Keratinocyte (primary cell): ENCODE measurements at regions not wholly inside any gene's neighbourhood (a gene's known extent, or its start where the extent isn't known, plus 50 kb on each side); places are given as distances from the start of the nearest gene placed in this dataset.

ENCODE experiments used
- DNase-seq: peaks from one replicate; pipeline ENCODE4 v3.0.0-alpha.2; 2011; ENCODE audit warnings: low read depth, missing footprints, low spot score
- FAIRE-seq: peaks from 2 replicates; lab custom pipeline; 2011; peaks lifted over from hg19 to GRCh38; lab: Jason Lieb, UNC
- H2AFZ ChIP-seq: 2 replicates; pipeline ENCODE4 v1.6.0; 2012; ENCODE audit warnings: low read length, control low read depth, inconsistent platforms; ENCODE audit not compliant: control insufficient read depth
- H3K27ac ChIP-seq: 2 replicates; pipeline ENCODE4 v1.5.1; 2011; ENCODE audit warnings: low read length; ENCODE audit not compliant: control insufficient read depth, insufficient read depth
- H3K27me3 ChIP-seq: 3 replicates; pipeline ENCODE4 v1.6.0; 2011; ENCODE audit warnings: low read length; ENCODE audit not compliant: control insufficient read depth, insufficient read depth; ENCODE audit errors: extremely low read depth
- H3K36me3 ChIP-seq, 2 experiments: 2 replicates in 1 of 2; 3 replicates in 1 of 2; pipeline ENCODE4 v1.5.1; 2011; ENCODE audit warnings: low read length in 2 of 2, mild to moderate bottlenecking in 1 of 2; ENCODE audit not compliant: control insufficient read depth in 2 of 2, insufficient read depth in 2 of 2; ENCODE audit errors: extremely low read depth in 1 of 2
- H3K4me1 ChIP-seq: 3 replicates; pipeline ENCODE4 v1.5.1; 2011; ENCODE audit warnings: low read length; ENCODE audit not compliant: control insufficient read depth, insufficient read depth; ENCODE audit errors: extremely low read depth
- H3K4me2 ChIP-seq: 3 replicates; pipeline ENCODE4 v1.6.0; 2011; ENCODE audit warnings: low read depth, low read length; ENCODE audit not compliant: control insufficient read depth, insufficient read depth; ENCODE audit errors: extremely low read depth
- H3K4me3 ChIP-seq, 3 experiments: fragments of 200-600 bp in 1 of 3; sonication (generic) in 1 of 3; 2 replicates in 2 of 3; 3 replicates in 1 of 3; pipeline ENCODE4 v1.5.1; 2011 to 2016; ENCODE audit warnings: low read length in 3 of 3, mild to moderate bottlenecking in 3 of 3, control low read depth in 2 of 3, inconsistent platforms in 1 of 3, low read depth in 1 of 3, mixed read lengths in 1 of 3, mixed run types in 1 of 3, moderate library complexity in 1 of 3; ENCODE audit not compliant: control insufficient read depth in 2 of 3, insufficient read depth in 2 of 3; ENCODE audit errors: extremely low read depth in 1 of 3
- H3K79me2 ChIP-seq: 2 replicates; pipeline ENCODE4 v1.6.0; 2012; ENCODE audit warnings: low read length; ENCODE audit not compliant: control insufficient read depth, insufficient read depth
- H3K9ac ChIP-seq: 3 replicates; pipeline ENCODE4 v1.6.0; 2011; ENCODE audit warnings: low read length; ENCODE audit not compliant: control insufficient read depth, insufficient read depth; ENCODE audit errors: extremely low read depth
- H3K9me1 ChIP-seq: 3 replicates; pipeline ENCODE4 v1.6.0; 2011; ENCODE audit warnings: low read length; ENCODE audit not compliant: control insufficient read depth, insufficient read depth; ENCODE audit errors: extremely low read depth
- H3K9me3 ChIP-seq: 2 replicates; pipeline ENCODE4 v1.5.1; 2012; ENCODE audit warnings: low read depth, low read length; ENCODE audit not compliant: control insufficient read depth
- H4K20me1 ChIP-seq: 3 replicates; pipeline ENCODE4 v1.6.0; 2011; ENCODE audit warnings: low read length; ENCODE audit not compliant: control insufficient read depth, insufficient read depth; ENCODE audit errors: extremely low read depth
- EZH2 ChIP-seq: IDR thresholded peaks from one replicate; pipeline ENCODE4 v1.6.1; 2012; ENCODE audit warnings: inconsistent platforms, mild to moderate bottlenecking, low read length, moderate library complexity
- dilution Hi-C: fragments of 300-500 bp; cut with MboI; formaldehyde crosslinking; loops from one replicate; pipeline ENCODE4 v1.7.0; 2020; ENCODE audit warnings: low sequenced_read_pairs; ENCODE audit not compliant: extremely low pct_ligation_motif_present
- TF ChIP-seq, protein P1 (sequence below), 3 experiments: IDR thresholded peaks in 1 of 3; conservative IDR thresholded peaks in 1 of 3; optimal IDR thresholded peaks in 1 of 3; 2 replicates in 2 of 3; 3 replicates in 1 of 3; pipeline versions ENCODE3 to v1.5.1; 2011; ENCODE audit warnings: low read length in 3 of 3, mild to moderate bottlenecking in 3 of 3, moderate library complexity in 2 of 3, control low read depth in 1 of 3, inconsistent platforms in 1 of 3; ENCODE audit not compliant: insufficient read depth in 2 of 3; ENCODE audit errors: extremely low read depth in 1 of 3

GRCh38 chr10:112095731-112096130, 87.8 kb downstream of the GPAM start:
- H3K4me2 ChIP-seq: no peak overlapping the region
- TF ChIP-seq, protein P1, sequence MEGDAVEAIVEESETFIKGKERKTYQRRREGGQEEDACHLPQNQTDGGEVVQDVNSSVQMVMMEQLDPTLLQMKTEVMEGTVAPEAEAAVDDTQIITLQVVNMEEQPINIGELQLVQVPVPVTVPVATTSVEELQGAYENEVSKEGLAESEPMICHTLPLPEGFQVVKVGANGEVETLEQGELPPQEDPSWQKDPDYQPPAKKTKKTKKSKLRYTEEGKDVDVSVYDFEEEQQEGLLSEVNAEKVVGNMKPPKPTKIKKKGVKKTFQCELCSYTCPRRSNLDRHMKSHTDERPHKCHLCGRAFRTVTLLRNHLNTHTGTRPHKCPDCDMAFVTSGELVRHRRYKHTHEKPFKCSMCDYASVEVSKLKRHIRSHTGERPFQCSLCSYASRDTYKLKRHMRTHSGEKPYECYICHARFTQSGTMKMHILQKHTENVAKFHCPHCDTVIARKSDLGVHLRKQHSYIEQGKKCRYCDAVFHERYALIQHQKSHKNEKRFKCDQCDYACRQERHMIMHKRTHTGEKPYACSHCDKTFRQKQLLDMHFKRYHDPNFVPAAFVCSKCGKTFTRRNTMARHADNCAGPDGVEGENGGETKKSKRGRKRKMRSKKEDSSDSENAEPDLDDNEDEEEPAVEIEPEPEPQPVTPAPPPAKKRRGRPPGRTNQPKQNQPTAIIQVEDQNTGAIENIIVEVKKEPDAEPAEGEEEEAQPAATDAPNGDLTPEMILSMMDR (optimal IDR thresholded peaks at IDR 0.05 in 1 of 3, IDR thresholded peaks at IDR 0.05 in 1 of 3, conservative IDR thresholded peaks at IDR 0.05 in 1 of 3; ENCODE audit: extremely low read depth in 1 of 3, insufficient read depth in 2 of 3, low read length in 3 of 3): no peak
- no peak for TF ChIP-seq EZH2
- H3K79me2 ChIP-seq: no peaks in the 10 kb centered on the region
- H3K9ac ChIP-seq: no peak overlapping the region
- no peaks in the 10 kb centered on the region for H3K9me1 ChIP-seq
- H3K4me3 ChIP-seq: no peak overlapping the region
- H4K20me1 ChIP-seq: no peaks in the 10 kb centered on the region
- no peaks in the 10 kb centered on the region for H3K36me3 ChIP-seq
- dilution Hi-C loops: no loop called here
- no peak overlapping the region for H2AFZ ChIP-seq
- no peaks in the 10 kb centered on the region for H3K27me3 ChIP-seq
- no peaks in the 10 kb centered on the region for H3K9me3 ChIP-seq
- FAIRE-seq: no peak
- no peak for DNase-seq
- H3K27ac ChIP-seq: no peak overlapping the region
- no peaks in the 10 kb centered on the region for H3K4me1 ChIP-seq

- Histone ChIP-seq H3K79me2 (no peaks in the 10 kb centered on the region), H3K27ac (no peak overlapping the region), H3K4me1 (no peaks in the 10 kb centered on the region), H4K20me1 (no peaks in the 10 kb centered on the region), H3K4me3 (no peak overlapping the region), H3K27me3 (no peaks in the 10 kb centered on the region), H2AFZ (no peak overlapping the region), H3K4me2 (no peak overlapping the region), H3K9me3 (no peaks in the 10 kb centered on the region), H3K9ac (no peak overlapping the region), H3K36me3 (no peaks in the 10 kb centered on the region), H3K9me1 (no peaks in the 10 kb centered on the region)
- FAIRE-seq (no peak), DNase-seq (no peak)
- TF ChIP-seq EZH2: no peak
- dilution Hi-C loops: no loop called here
These were observed 84.9 kb downstream of the GPAM start for GRCh38 chr10:112098682-112099081.
